ENCODE measurements at regions not wholly inside any gene's neighbourhood (a gene's known extent, or its start where the extent isn't known, plus 50 kb on each side); places are given as distances from the start of the nearest gene placed in this dataset.

GRCh38 chr4:85019411-85019810 is 52.9 kb upstream of the WDFY3 start:
- TF ChIP-seq POLR2AphosphoS5 (IDR thresholded peaks at IDR 0.05; ENCODE audit: low read depth, low read length) = no peak
- no peak for TF ChIP-seq POLR2A (IDR thresholded peaks at IDR 0.05; ENCODE audit: low read depth, low read length)

All from GM12892 (cell line).